NT2/D1 (cell line): ENCODE measurements at regions not wholly inside any gene's neighbourhood (a gene's known extent, or its start where the extent isn't known, plus 50 kb on each side); places are given as distances from the start of the nearest gene placed in this dataset.

Experiments used
- SUZ12 ChIP-seq: IDR thresholded peaks from 2 replicates; pipeline ENCODE4 v1.6.1; 2011; ENCODE audit not compliant: insufficient read length, insufficient read depth; ENCODE audit errors: extremely low read depth
- YY1 ChIP-seq: IDR thresholded peaks from 2 replicates; pipeline ENCODE4 v1.6.1; 2011; ENCODE audit not compliant: insufficient read length, insufficient read depth
- ZNF274 ChIP-seq: IDR thresholded peaks from 2 replicates; pipeline ENCODE4 v1.6.1; 2011; ENCODE audit warnings: mild to moderate bottlenecking, low read depth, low read length

- TF ChIP-seq YY1 (no peak), SUZ12 (no peak), ZNF274 (no peak)
Measured at GRCh38 chr5:15209053-15209762, 290.8 kb upstream of the FBXL7 start.
